ENCODE measurements at regions not wholly inside any gene's neighbourhood (a gene's known extent, or its start where the extent isn't known, plus 50 kb on each side); places are given as distances from the start of the nearest gene placed in this dataset.

GRCh38 chr4:137156807-137157206 is 375.5 kb downstream of the PCDH18 start (continued):
- TF ChIP-seq ZNF24 (tag by site-specific recombination; IDR thresholded peaks at IDR 0.05): no peak

GRCh38 chr4:137156054-137156453 is 376.2 kb downstream of the PCDH18 start:
- ChIA-PET CTCF (interaction anchor here (0.5 kb wide), 1 partner anchor 68 kb away, joined by 3 read pairs; no protein-coding TSS in a partner anchor), POLR2A (no interaction called here)
- Histone ChIP-seq H3K4me1 (ENCODE audit: control insufficient read depth, insufficient read depth, low read length) (no peaks in the 10 kb centered on the region), H3K4me3 (ENCODE audit: low read depth, low read length) (no peak overlapping the region), H3K36me3 (ENCODE audit: control insufficient read depth in 2 of 2, insufficient read depth in 1 of 2, low read length in 2 of 2) (no peaks in the 10 kb centered on the region), H3K9me3 (ENCODE audit: control insufficient read depth, insufficient read depth, low read depth, low read length) (no peaks in the 10 kb centered on the region), H3K27ac (ENCODE audit: extremely low read depth, low read depth, low read length) (no peak overlapping the region)
- no peak for TF ChIP-seq ZNF324 (tag by site-specific recombination; IDR thresholded peaks at IDR 0.05)
- TF ChIP-seq PATZ1 (tag by site-specific recombination; IDR thresholded peaks at IDR 0.05): no peak
- no peak for TF ChIP-seq ZNF433 (tag by site-specific recombination; IDR thresholded peaks at IDR 0.05; ENCODE audit: low read depth)
- no peak for TF ChIP-seq ZBTB10 (tag by site-specific recombination; IDR thresholded peaks at IDR 0.05)
- no peak for TF ChIP-seq SCRT2 (tag by site-specific recombination; IDR thresholded peaks at IDR 0.05)
- no peak for TF ChIP-seq MEIS1 (CRISPR knock-in tag; IDR thresholded peaks at IDR 0.05; ENCODE audit: borderline replicate concordance)
- no peak for TF ChIP-seq ZNF776 (tag by site-specific recombination; IDR thresholded peaks at IDR 0.05; ENCODE audit: borderline replicate concordance)
- no peak for TF ChIP-seq ZBTB44 (tag by site-specific recombination; IDR thresholded peaks at IDR 0.05)
- no peak for TF ChIP-seq REPIN1 (tag by site-specific recombination; IDR thresholded peaks at IDR 0.05; ENCODE audit: low read depth)
- TF ChIP-seq ZBTB11 (tag by site-specific recombination; conservative IDR thresholded peaks at IDR 0.05; ENCODE audit: low read depth): no peak
- TF ChIP-seq ZFP69B (tag by site-specific recombination; IDR thresholded peaks at IDR 0.05): no peak

- Histone ChIP-seq H3K4me3 (ENCODE audit: low read depth, low read length) (no peak overlapping the region), H3K4me1 (ENCODE audit: control insufficient read depth, insufficient read depth, low read length) (no peaks in the 10 kb centered on the region), H3K27ac (ENCODE audit: extremely low read depth, low read depth, low read length) (no peak overlapping the region), H3K36me3 (ENCODE audit: control insufficient read depth in 2 of 2, insufficient read depth in 1 of 2, low read length in 2 of 2) (no peaks in the 10 kb centered on the region), H3K9me3 (ENCODE audit: control insufficient read depth, insufficient read depth, low read depth, low read length) (no peaks in the 10 kb centered on the region)
- POLR2A ChIA-PET: no interaction called here
- CTCF ChIA-PET: interaction anchor here (0.6 kb wide), 1 partner anchor 428 kb away, joined by 3 read pairs; no protein-coding TSS in a partner anchor
- TF ChIP-seq ZNF561 (tag by site-specific recombination; IDR thresholded peaks at IDR 0.05; ENCODE audit: borderline replicate concordance) (no peak), ZNF280C (tag by site-specific recombination; IDR thresholded peaks at IDR 0.05) (no peak), ZIC2 (tag by site-specific recombination; IDR thresholded peaks at IDR 0.05) (no peak), ZNF830 (tag by site-specific recombination; IDR thresholded peaks at IDR 0.05; ENCODE audit: low read depth) (no peak), ZNF280D (tag by site-specific recombination; IDR thresholded peaks at IDR 0.05) (no peak), ZFP69B (tag by site-specific recombination; IDR thresholded peaks at IDR 0.05) (no peak), ZNF791 (tag by site-specific recombination; IDR thresholded peaks at IDR 0.05) (no peak)
Measured at GRCh38 chr4:137131201-137131600, 401.1 kb downstream of the PCDH18 start.
